HCT116 (cell line): ENCODE measurements at regions not wholly inside any gene's neighbourhood (a gene's known extent, or its start where the extent isn't known, plus 50 kb on each side); places are given as distances from the start of the nearest gene placed in this dataset.

Experiments used
- ATAC-seq: fragments of 200-7000 bp; cut with Tn5 transposase; 2 replicates; pipeline ENCODE4 v1.9.1; 2020; ENCODE audit warnings: mild to moderate bottlenecking, moderate library complexity
- BruUV-seq: library from RNA; stranded (reverse); fragments of 400-500 nt; replicated peaks from 2 replicates; lab custom pipeline; 2021; lab: Mats Ljungman, UMichigan
- CTCF ChIA-PET: fragments of 300-600 bp; sonication (Branson Sonifier 250); formaldehyde crosslinking; loops from one replicate; lab custom pipeline; 2021; ENCODE audit warnings: antibody characterized with exemption; lab: Charles Lee
- POLR2A ChIA-PET: fragments of 300-600, 350-600 bp; sonication (Branson Sonifier 250); formaldehyde crosslinking; loops from one replicate; lab custom pipeline; 2021; ENCODE audit warnings: antibody characterized with exemption; lab: Charles Lee
- RAD21 ChIA-PET, 2 experiments: fragments of 300-600 bp; sonication (Branson Sonifier 250); formaldehyde crosslinking; loops; one replicate each; lab custom pipeline; 2023; ENCODE audit warnings: low total read pairs in 2 of 2; ENCODE audit not compliant: uncharacterized antibody in 2 of 2, unreplicated experiment in 2 of 2, low non-redundant PET in 1 of 2; lab: Charles Lee
- DNase-seq: peaks from one replicate; pipeline ENCODE4 v3.0.0-alpha.2; 2010; ENCODE audit warnings: low read depth, low spot score
- H2AFZ ChIP-seq: fragments of 200-600 bp; shearing (Covaris generic), sonication (generic); 2 replicates; pipeline ENCODE4 v1.6.1; 2017; ENCODE audit warnings: low read depth, mixed run types, mixed read lengths, antibody characterized with exemption, low read length; ENCODE audit not compliant: poor library complexity, severe bottlenecking
- H3K27ac ChIP-seq: 2 replicates; pipeline ENCODE4 v1.5.1; 2012; ENCODE audit warnings: low read depth, low read length
- H3K27me3 ChIP-seq: fragments of 200-600 bp; sonication (generic); 2 replicates; pipeline ENCODE4 v1.6.1; 2016; ENCODE audit warnings: mixed run types, low read length, mixed read lengths; ENCODE audit not compliant: insufficient read depth
- H3K36me3 ChIP-seq, 2 experiments: fragments of 200-500 bp in 1 of 2; fragments of 200-600 bp in 1 of 2; sonication (Bioruptor generic) in 1 of 2; sonication (generic) in 1 of 2; 2 replicates each; pipeline versions ENCODE4 v1.5.1 to v1.6.1; 2014 to 2016; ENCODE audit warnings: low read length in 2 of 2, inconsistent platforms in 1 of 2, mixed read lengths in 1 of 2, mixed run types in 1 of 2; ENCODE audit not compliant: insufficient read depth in 2 of 2, control insufficient read depth in 1 of 2
- H3K4me1 ChIP-seq, 2 experiments: fragments of 200-600 bp in 1 of 2; sonication (generic) in 1 of 2; 2 replicates each; pipeline versions ENCODE4 v1.5.1 to v1.6.1; 2012 to 2017; ENCODE audit warnings: low read length in 2 of 2, inconsistent platforms in 1 of 2, mild to moderate bottlenecking in 1 of 2, mixed read lengths in 1 of 2, mixed run types in 1 of 2, moderate library complexity in 1 of 2; ENCODE audit not compliant: insufficient read depth in 2 of 2, control insufficient read depth in 1 of 2
- H3K4me2 ChIP-seq: fragments of 200-600 bp; sonication (generic); 2 replicates; pipeline ENCODE4 v1.6.1; 2017; ENCODE audit warnings: mixed run types, low read length, mixed read lengths
- H3K4me3 ChIP-seq, 2 experiments: fragments of 200-600 bp in 1 of 2; sonication (generic) in 1 of 2; replicated peaks in 1 of 2; 2 replicates each; pipeline ENCODE4 v1.5.1; 2011 to 2016; ENCODE audit warnings: low read length in 2 of 2, control low read depth in 1 of 2, low read depth in 1 of 2, mild to moderate bottlenecking in 1 of 2, mixed read lengths in 1 of 2, mixed run types in 1 of 2
- H3K79me2 ChIP-seq: fragments of 200-600 bp; sonication (generic); 2 replicates; pipeline ENCODE4 v1.6.1; 2017; ENCODE audit warnings: mild to moderate bottlenecking, mixed run types, low read length, moderate library complexity, mixed read lengths; ENCODE audit not compliant: insufficient read depth
- H3K9ac ChIP-seq: fragments of 200-600 bp; sonication (generic); 2 replicates; pipeline ENCODE4 v1.6.1; 2016; ENCODE audit warnings: low read length, mixed read lengths
- H3K9me2 ChIP-seq: fragments of 200-600 bp; sonication (generic), shearing (Covaris generic); 2 replicates; pipeline ENCODE4 v1.6.1; 2017; ENCODE audit warnings: mixed run types, mild to moderate bottlenecking, moderate library complexity; ENCODE audit not compliant: insufficient read depth
- H3K9me3 ChIP-seq, 2 experiments: fragments of 200-500 bp in 1 of 2; fragments of 200-600 bp in 1 of 2; sonication (Bioruptor generic) in 1 of 2; sonication (generic) in 1 of 2; 2 replicates each; pipeline ENCODE4 v1.6.1; 2014 to 2017; ENCODE audit warnings: low read length in 2 of 2, mixed read lengths in 2 of 2, inconsistent platforms in 1 of 2, low read depth in 1 of 2, mild to moderate bottlenecking in 1 of 2, mixed run types in 1 of 2, moderate library complexity in 1 of 2; ENCODE audit not compliant: control insufficient read depth in 1 of 2, insufficient read depth in 1 of 2
- H4K20me1 ChIP-seq: fragments of 200-600 bp; sonication (generic), shearing (Covaris generic); 2 replicates; pipeline ENCODE4 v1.6.1; 2017; ENCODE audit warnings: mixed run types, mild to moderate bottlenecking, moderate library complexity; ENCODE audit not compliant: insufficient read depth
- CBX3 ChIP-seq: IDR thresholded peaks from 2 replicates; pipeline ENCODE4 v1.6.1; 2012; ENCODE audit warnings: low read depth
- EZH2 ChIP-seq: fragments of 200-600 bp; sonication (generic); IDR thresholded peaks from 2 replicates; pipeline ENCODE4 v1.6.1; 2017; ENCODE audit warnings: antibody characterized with exemption, mixed run types
- EZH2phosphoT487 ChIP-seq: fragments of 200-600 bp; IDR thresholded peaks from 2 replicates; pipeline ENCODE4 v1.6.1; 2018; ENCODE audit warnings: antibody characterized with exemption, borderline replicate concordance
- FOSL1 ChIP-seq: IDR thresholded peaks from 2 replicates; pipeline ENCODE4 v1.6.1; 2012; ENCODE audit warnings: low read depth
- JUND ChIP-seq: IDR thresholded peaks from 2 replicates; pipeline ENCODE4 v1.6.1; 2012
- POLR2A ChIP-seq: IDR thresholded peaks from 2 replicates; pipeline ENCODE4 v1.7.0; 2011; ENCODE audit warnings: borderline replicate concordance; ENCODE audit not compliant: insufficient read depth, insufficient read length; ENCODE audit errors: extremely low read depth
- SIN3A ChIP-seq: IDR thresholded peaks from 2 replicates; pipeline ENCODE4 v1.6.1; 2012; ENCODE audit warnings: low read depth
- intact Hi-C: fragments of 100-400 bp; cut with micrococcal nuclease; formaldehyde crosslinking; loops from 2 replicates; pipeline ENCODE4 v1.10.0; 2022
- TF ChIP-seq, protein P1 (sequence below): IDR thresholded peaks from 2 replicates; pipeline ENCODE4 v1.6.1; 2011; ENCODE audit warnings: mild to moderate bottlenecking, low read length, moderate library complexity; ENCODE audit not compliant: insufficient replicate concordance; ENCODE audit errors: extremely low read depth
- TF ChIP-seq, protein P2 (sequence below): IDR thresholded peaks from 2 replicates; pipeline ENCODE4 v1.6.1; 2012

DNA sequence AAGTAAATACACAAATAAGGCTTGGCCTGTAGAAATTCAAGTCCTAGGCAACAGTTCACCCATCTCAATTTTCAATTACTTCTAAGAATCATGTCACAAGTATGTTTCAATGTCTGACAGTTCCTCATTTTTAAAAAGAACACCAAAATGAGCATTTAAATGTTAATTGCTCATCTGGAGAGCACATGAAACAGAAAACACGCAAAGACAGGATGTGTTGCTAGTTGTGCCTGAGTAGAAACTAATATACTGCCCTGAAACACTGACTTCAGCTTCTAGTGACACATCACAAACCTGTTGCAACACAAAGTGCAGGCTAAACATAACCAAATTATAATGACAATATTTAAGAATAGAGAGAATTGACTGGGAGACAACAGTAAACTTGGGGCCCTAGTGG, 167.3 kb upstream of the THBS1 start:
- Histone ChIP-seq H3K36me3 (no peaks in the 10 kb centered on the region), H3K4me3 (no peak overlapping the region), H4K20me1 (no peaks in the 10 kb centered on the region), H3K79me2 (no peaks in the 10 kb centered on the region), H3K4me2 (no peak overlapping the region), H3K9ac (no peak overlapping the region), H3K27ac (no peak overlapping the region), H3K9me2 (no peaks in the 10 kb centered on the region), H3K9me3 (0 out of 4 replicates have a peak, but pooled peaks cover 0 to 3% of the 10 kb centered on the region in 2 experiments), H3K4me1 (no peaks in the 10 kb centered on the region), H2AFZ (no peak overlapping the region), H3K27me3 (peaks cover 4% of the 10 kb centered on the region; the same call in 1 of the 2 replicates)
- BruUV-seq, result no TSS peak
- ATAC-seq (no peak), DNase-seq (no peak)
- CTCF ChIA-PET, result no interaction called here
- TF ChIP-seq JUND (no peak), EZH2 (no peak), FOSL1 (no peak), SIN3A (no peak), POLR2A (no peak), CBX3 (no peak)
- TF ChIP-seq, protein P1, sequence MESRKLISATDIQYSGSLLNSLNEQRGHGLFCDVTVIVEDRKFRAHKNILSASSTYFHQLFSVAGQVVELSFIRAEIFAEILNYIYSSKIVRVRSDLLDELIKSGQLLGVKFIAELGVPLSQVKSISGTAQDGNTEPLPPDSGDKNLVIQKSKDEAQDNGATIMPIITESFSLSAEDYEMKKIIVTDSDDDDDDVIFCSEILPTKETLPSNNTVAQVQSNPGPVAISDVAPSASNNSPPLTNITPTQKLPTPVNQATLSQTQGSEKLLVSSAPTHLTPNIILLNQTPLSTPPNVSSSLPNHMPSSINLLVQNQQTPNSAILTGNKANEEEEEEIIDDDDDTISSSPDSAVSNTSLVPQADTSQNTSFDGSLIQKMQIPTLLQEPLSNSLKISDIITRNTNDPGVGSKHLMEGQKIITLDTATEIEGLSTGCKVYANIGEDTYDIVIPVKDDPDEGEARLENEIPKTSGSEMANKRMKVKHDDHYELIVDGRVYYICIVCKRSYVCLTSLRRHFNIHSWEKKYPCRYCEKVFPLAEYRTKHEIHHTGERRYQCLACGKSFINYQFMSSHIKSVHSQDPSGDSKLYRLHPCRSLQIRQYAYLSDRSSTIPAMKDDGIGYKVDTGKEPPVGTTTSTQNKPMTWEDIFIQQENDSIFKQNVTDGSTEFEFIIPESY, result no peak
- TF ChIP-seq, protein P2, sequence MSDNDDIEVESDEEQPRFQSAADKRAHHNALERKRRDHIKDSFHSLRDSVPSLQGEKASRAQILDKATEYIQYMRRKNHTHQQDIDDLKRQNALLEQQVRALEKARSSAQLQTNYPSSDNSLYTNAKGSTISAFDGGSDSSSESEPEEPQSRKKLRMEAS, result no peak
- intact Hi-C loops, result no loop called here
- POLR2A ChIA-PET, result no interaction called here
- RAD21 ChIA-PET, result no interaction called here

DNA sequence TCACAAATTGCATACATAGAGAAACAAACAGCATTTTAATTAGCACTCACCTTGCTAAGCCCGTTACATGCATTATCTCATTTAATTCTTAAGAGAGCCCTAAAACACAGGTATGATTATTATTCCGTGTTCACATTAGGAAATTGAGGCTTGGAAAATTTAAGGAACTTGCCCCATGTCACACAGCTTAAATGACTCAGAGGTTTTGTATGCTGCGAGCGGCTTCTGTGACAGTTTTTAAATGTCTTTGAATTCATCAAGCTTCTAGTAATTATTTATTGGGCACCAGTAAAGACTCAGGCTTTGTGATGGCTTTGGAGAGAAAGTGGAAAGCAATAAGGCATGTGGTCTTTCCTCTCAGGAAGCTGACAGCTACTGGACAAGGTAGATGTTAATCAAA, 166.7 kb upstream of the THBS1 start:
- DNase-seq (no peak), ATAC-seq (no peak)
- H3K79me2 ChIP-seq, result no peaks in the 10 kb centered on the region
- no peak overlapping the region for H3K9ac ChIP-seq
- H2AFZ ChIP-seq, result no peak overlapping the region
- CTCF ChIA-PET, result no interaction called here
- intact Hi-C loops, result no loop called here
- no peaks in the 10 kb centered on the region for H3K9me2 ChIP-seq
- RAD21 ChIA-PET, result no interaction called here
- H3K4me1 ChIP-seq, result no peaks in the 10 kb centered on the region
- H3K9me3 ChIP-seq, result 0 out of 4 replicates have a peak, but pooled peaks cover 0 to 3% of the 10 kb centered on the region in 2 experiments
- TF ChIP-seq EZH2phosphoT487 (no peak), CBX3 (no peak)
- H3K4me3 ChIP-seq, result no peak overlapping the region
- no peak overlapping the region for H3K4me2 ChIP-seq
- POLR2A ChIA-PET, result no interaction called here
- H4K20me1 ChIP-seq, result no peaks in the 10 kb centered on the region
- no peak overlapping the region for H3K27ac ChIP-seq
- no TSS peak for BruUV-seq
- H3K27me3 ChIP-seq, result peaks cover 4% of the 10 kb centered on the region; the same call in 1 of the 2 replicates
- no peaks in the 10 kb centered on the region for H3K36me3 ChIP-seq
